Lung microvascular endothelial cell (primary cell): ENCODE measurements at regions not wholly inside any gene's neighbourhood (a gene's known extent, or its start where the extent isn't known, plus 50 kb on each side); places are given as distances from the start of the nearest gene placed in this dataset.
"Not testable (repeated sequence)": the region's sequence is repeated elsewhere in the genome, so short reads cannot be mapped to it uniquely, and the experiment has no call there.

Source experiments
- DNase-seq, 2 donors: peaks; one replicate each; pipeline versions ENCODE4 v3.0.0 to v3.0.0-alpha.2; 2010; ENCODE audit warnings: low read depth in 2 of 2

DNA sequence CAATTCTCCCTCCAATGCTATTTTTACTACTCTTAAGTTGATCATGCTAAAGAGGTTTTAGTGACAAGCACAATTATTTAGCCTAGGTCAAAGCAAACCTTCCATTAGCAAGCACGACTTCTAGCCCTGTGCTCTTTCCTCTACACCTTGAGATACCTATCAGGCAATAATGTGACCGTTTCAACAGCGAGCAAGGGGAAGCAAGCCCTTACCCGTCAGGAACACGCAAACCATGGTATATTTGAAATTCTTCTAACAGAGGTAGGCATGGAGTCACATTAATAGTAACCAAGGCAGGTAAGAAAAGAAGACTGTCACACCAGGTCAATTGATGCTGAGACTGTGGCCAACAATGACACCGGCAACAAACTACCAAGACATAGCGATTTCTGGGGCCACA lies 68.9 kb upstream of the VGLL4 start:
- DNase-seq, result no peak

DNA sequence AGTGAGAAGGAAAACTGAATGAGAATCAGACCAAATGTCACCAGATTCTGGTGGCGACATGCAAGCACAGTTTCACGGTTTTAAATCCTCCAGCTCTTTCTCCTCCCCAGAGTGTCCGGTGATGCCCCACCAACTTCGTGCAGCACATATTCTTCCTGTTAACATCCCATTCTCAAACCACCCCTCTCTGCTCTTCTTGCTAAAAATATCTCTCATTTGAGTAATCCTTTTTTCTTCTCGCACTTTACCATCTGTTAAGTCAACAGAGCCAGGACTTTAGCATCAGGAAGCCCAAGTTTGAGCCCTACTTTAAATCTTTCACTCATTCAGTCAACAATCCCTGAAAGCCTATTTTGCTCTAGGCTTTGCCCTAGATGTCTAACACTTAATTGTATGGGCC lies 68.2 kb upstream of the VGLL4 start:
- DNase-seq, result no peak

DNA sequence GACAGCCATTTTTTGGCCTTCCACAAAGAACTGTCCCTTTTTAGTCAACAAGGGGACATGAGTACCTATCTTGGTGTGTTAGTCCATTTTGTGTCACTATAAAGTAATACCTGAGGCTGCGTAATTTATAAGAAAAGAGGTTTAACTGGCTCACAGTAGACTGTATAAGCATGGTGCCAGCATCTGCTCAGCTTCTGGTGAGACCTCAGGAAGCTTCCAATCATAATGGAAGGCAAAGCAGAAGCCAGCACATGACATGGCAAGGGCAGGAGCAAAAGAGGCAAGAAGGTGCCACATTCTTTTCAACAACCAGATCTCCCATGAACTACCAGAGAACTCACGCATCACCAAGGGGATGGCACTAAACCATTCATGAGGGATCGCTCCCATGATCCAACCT lies 66.1 kb upstream of the VGLL4 start:
- no peak for DNase-seq

DNA sequence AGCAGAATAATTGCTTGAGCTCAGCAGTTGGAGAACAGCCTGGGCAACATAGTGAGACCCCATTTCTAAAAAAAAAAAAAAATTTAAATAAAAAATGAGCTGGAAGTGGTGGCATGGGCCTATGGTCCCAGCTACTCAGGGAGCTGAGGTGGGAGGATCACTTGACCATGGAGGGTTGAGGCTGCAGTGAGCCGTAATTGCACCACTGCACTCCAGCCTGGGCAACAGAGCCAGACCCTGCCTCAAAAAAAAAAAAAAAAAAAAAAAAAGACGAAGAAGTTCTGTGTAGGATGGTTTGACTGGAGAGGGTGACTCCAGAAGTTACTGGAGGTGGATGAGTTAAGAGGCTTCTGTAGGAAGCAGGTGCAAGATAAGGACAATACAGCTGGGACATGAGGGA lies 63.4 kb upstream of the VGLL4 start:
- not testable (repeated sequence) for DNase-seq

DNA sequence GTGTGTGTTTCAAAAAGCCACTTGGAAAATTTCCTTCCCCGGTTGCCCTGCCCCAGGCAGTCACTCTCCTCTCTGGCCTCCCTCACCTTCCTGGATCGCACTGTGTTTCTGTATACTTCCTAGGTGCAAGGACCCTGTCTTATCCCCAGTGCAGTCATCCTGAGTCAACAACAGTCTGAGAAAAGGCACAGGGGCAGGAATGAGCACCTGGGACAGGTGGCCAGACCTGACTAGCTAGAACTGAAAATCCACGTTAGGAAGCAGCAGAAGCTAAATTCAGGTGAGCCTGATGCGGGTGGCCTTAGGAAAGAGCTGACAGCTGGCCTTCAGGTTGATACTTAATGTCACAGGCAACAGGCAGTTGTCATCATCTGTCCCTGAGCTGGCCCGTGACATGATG lies 62.9 kb upstream of the VGLL4 start:
- no peak for DNase-seq

DNA sequence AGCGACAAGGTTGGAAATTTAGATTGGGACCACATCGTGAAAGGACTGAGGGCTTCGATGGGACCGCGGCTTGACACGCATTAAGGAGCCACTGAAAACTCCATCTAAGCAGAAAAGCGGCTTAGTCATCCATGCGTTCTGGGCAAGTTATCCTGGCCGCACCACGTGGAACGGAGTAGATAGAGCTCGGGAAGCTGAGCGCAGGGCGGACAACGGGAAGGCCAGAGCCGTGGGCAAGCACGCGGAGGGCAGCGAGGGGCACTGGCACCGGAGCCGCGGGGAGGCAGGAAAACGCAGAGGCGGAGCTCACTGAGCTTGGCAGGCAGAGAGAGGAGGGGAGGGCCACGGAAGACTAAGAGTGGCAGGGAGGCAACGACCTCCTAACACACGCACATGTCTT lies 61.3 kb upstream of the VGLL4 start:
- peak; percentile 72 to 88 for DNase-seq

DNA sequence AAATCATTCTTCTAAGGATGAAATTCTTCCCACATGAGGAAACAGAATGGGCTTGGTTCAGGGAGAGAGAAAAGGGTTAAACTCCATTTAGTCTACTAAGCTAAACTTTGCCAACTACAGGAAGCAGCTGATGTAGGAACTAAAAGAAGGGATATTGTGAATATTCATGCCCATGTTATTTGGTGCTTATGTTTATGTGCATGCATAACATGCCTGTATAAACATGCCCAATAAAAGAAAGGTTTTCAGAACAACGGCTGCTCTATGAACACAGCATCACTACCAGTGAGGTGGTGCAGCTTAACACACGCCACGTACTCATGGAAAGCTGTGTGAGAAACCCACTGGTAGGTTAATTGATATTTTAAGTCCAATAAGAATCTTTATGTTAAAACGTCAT lies 59.4 kb upstream of the VGLL4 start:
- DNase-seq, result no peak

DNA sequence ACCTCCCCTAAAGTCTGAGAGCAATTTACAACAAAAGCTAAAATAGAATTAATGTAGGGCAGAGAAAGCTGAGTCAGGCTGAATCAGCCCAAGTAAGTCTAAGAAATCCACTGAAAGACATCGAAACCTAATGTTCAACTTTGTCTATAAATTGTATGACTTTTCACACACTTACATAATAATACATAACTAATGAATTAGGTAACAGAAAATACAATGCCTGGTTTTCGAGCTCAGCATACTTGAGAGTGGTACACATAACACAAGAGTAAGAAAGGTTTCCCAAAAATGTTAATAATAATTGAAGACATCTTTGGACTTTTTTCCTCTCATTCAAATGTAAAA lies 55.3 kb upstream of the VGLL4 start:
- DNase-seq, result no peak

DNA sequence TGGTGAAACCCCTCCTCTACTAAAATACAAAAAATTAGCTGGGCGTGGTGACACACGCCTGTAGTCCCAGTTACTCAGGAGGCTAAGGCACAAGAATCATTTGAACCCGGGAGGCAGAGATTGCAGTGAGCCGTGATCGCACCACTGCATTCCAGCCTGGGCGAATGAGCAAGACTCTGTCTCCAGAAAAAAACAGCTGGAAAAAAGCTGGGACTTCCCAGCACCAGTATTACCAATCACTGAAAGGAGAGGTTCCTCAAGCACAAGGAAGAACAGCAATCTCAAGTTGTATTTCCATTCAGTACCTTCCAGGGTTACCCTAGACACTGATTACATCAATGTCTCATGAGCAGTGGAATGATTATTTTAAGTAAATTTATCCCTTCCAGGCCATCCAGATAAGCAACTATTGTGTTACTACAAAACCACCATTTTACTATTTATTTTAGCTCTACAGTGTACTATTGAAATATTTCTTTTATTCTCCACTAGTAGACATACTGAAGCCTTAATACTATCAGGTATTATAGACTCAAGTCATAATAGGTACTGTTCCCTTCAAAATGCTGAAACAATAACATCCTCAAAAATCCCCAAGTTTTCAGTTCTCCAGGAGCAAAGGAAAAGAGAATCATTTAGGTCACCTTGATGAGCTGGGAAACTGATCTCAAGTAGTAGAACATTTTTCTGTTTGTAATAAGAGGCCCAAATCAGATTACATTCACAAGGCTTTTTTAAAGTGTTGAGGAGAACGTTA lies 54.8 kb upstream of the VGLL4 start:
- DNase-seq, result no peak

DNA sequence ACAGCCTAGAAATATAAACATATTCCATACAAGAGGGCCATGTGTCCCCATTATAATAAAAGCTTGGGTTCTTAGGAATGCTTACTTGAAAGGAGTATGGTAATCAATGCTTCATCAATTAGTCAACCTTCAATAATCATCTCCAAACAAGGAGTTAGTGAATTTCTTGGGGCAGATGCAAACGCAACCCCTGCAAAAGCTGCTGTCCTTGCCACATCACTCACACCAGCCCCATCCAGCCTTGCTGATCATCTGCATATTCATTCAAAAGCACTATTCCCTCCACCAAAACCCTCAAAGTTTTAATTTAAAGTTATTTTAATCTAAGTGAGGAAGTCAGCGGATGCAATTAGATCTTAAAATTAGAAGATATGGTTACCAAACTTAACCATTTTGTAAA lies 54.0 kb upstream of the VGLL4 start:
- no peak for DNase-seq

DNA sequence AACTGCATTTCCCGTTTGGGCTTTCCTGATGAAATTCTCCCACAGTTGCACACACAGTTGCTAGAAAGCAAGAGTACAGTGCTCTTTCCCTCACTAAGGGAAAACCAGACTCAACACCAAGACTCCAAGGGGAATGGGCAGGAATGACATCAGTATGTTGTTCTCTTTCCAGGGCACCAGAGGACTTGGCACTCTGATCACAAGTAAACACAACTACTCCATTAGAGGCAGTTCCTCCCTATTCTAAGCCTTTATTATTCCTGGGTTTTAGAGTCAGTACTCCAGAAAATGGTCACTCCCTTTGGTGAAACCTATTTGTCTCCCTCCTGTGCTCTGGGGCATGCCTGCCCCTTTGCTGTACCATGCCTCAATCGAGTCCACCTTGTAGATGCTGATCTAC lies 52.3 kb upstream of the VGLL4 start:
- DNase-seq, result peak in 1 of 2 donors; percentile 32
